H1 (cell line): ENCODE measurements at regions not wholly inside any gene's neighbourhood (a gene's known extent, or its start where the extent isn't known, plus 50 kb on each side); places are given as distances from the start of the nearest gene placed in this dataset.

Experiments used
- CTCF ChIA-PET: fragments of 300-600 bp; sonication (Branson Sonifier 250); formaldehyde crosslinking; loops from one replicate; lab custom pipeline; 2021; ENCODE audit not compliant: partially characterized antibody; lab: Charles Lee
- POLR2A ChIA-PET: fragments of 300-600 bp; sonication (Branson Sonifier 250); formaldehyde crosslinking; loops from one replicate; lab custom pipeline; 2021; ENCODE audit warnings: inconsistent platforms; ENCODE audit not compliant: partially characterized antibody; lab: Charles Lee
- DNase-seq, 2 experiments: peaks; one replicate each; pipeline versions ENCODE4 v3.0.0 to v3.0.0-alpha.2; 2010 to 2022; ENCODE audit warnings: low spot score in 2 of 2, low read depth in 1 of 2, mixed read lengths in 1 of 2
- FAIRE-seq: peaks from 2 replicates; lab custom pipeline; 2011; peaks lifted over from hg19 to GRCh38; lab: Jason Lieb, UNC
- H2AFZ ChIP-seq: 2 replicates; pipeline ENCODE4 v1.8.1; 2012; ENCODE audit warnings: low read length, inconsistent platforms
- H2AK5ac ChIP-seq: 2 replicates; pipeline ENCODE4 v1.6.1; 2013; ENCODE audit warnings: low read depth, low read length
- H2BK120ac ChIP-seq: replicated peaks from 2 replicates; pipeline ENCODE3; 2013; ENCODE audit warnings: low read depth, low read length, inconsistent platforms
- H2BK12ac ChIP-seq: 2 replicates; pipeline ENCODE4 v1.6.1; 2013; ENCODE audit warnings: low read depth, low read length
- H2BK15ac ChIP-seq: 2 replicates; pipeline ENCODE4 v1.6.1; 2013; ENCODE audit warnings: low read length
- H2BK20ac ChIP-seq: 2 replicates; pipeline ENCODE4 v1.6.1; 2013; ENCODE audit warnings: low read length
- H2BK5ac ChIP-seq: 2 replicates; pipeline ENCODE4 v1.6.1; 2013; ENCODE audit warnings: low read depth, low read length
- H3K14ac ChIP-seq: 2 replicates; pipeline ENCODE4 v1.6.1; 2013; ENCODE audit warnings: inconsistent platforms; ENCODE audit not compliant: insufficient read length
- H3K18ac ChIP-seq: 2 replicates; pipeline ENCODE4 v1.6.1; 2013; ENCODE audit warnings: low read length; ENCODE audit errors: extremely low read depth
- H3K23ac ChIP-seq: 2 replicates; pipeline ENCODE4 v1.6.1; 2013; ENCODE audit warnings: inconsistent platforms; ENCODE audit not compliant: insufficient read length
- H3K23me2 ChIP-seq: 2 replicates; pipeline ENCODE4 v1.6.1; 2013; ENCODE audit warnings: low read depth, low read length
- H3K27ac ChIP-seq: 2 replicates; pipeline ENCODE4 v1.6.1; 2011; ENCODE audit warnings: low read depth, low read length, inconsistent platforms
- H3K27me3 ChIP-seq, 4 experiments: replicated peaks in 1 of 4; 1 replicate in 1 of 4; 2 replicates in 3 of 4; pipeline versions ENCODE4 v1.6.1 to v1.8.1; 2011 to 2013; ENCODE audit warnings: low read length in 3 of 4, mild to moderate bottlenecking in 3 of 4, inconsistent platforms in 2 of 4, mixed read lengths in 2 of 4, moderate library complexity in 1 of 4; ENCODE audit not compliant: control insufficient read depth in 3 of 4, insufficient read depth in 3 of 4; ENCODE audit errors: extremely low read depth in 1 of 4
- H3K36me3 ChIP-seq, 4 experiments: 2 replicates each; pipeline versions ENCODE4 v1.6.1 to v1.8.1; 2011 to 2013; ENCODE audit warnings: mild to moderate bottlenecking in 4 of 4, low read length in 3 of 4, moderate library complexity in 2 of 4, control low read depth in 1 of 4, inconsistent platforms in 1 of 4; ENCODE audit not compliant: insufficient read depth in 4 of 4, control insufficient read depth in 2 of 4
- H3K4ac ChIP-seq: replicated peaks from 2 replicates; pipeline ENCODE3; 2013; ENCODE audit warnings: low read length, low read depth, mixed read lengths, inconsistent platforms; ENCODE audit not compliant: insufficient read length
- H3K4me1 ChIP-seq, 4 experiments: replicated peaks in 1 of 4; 1 replicate in 1 of 4; 2 replicates in 3 of 4; pipeline versions ENCODE4 v1.6.1 to v1.8.1; 2011 to 2013; ENCODE audit warnings: low read length in 3 of 4, inconsistent platforms in 2 of 4, mixed read lengths in 1 of 4; ENCODE audit not compliant: insufficient read depth in 4 of 4, control insufficient read depth in 3 of 4
- H3K4me2 ChIP-seq, 2 experiments: 2 replicates each; pipeline versions ENCODE4 v1.6.1 to v1.8.1; 2011 to 2013; ENCODE audit warnings: low read depth in 2 of 2, low read length in 2 of 2, control low read depth in 1 of 2, inconsistent platforms in 1 of 2, mild to moderate bottlenecking in 1 of 2; ENCODE audit not compliant: insufficient read depth in 1 of 2
- H3K4me3 ChIP-seq, 4 experiments: fragments of 200-600, 300-600 bp in 1 of 4; sonication (generic), shearing (Covaris generic), sonication (Bioruptor Twin) in 1 of 4; 2 replicates each; pipeline versions ENCODE4 v1.5.1 to v1.8.1; 2011 to 2016; ENCODE audit warnings: low read length in 4 of 4, low read depth in 3 of 4, control low read depth in 2 of 4, inconsistent platforms in 2 of 4, mild to moderate bottlenecking in 2 of 4, mixed read lengths in 1 of 4, moderate library complexity in 1 of 4; ENCODE audit not compliant: insufficient read depth in 2 of 4; ENCODE audit errors: extremely low read depth in 1 of 4
- H3K56ac ChIP-seq: replicated peaks from 2 replicates; pipeline ENCODE3; 2013; ENCODE audit warnings: low read depth, mild to moderate bottlenecking, mixed read lengths, low read length, inconsistent platforms; ENCODE audit not compliant: insufficient read length
- H3K79me1 ChIP-seq: 2 replicates; pipeline ENCODE4 v1.6.1; 2013; ENCODE audit warnings: low read depth, low read length, control low read depth
- H3K79me2 ChIP-seq, 2 experiments: 2 replicates each; pipeline versions ENCODE4 v1.6.1 to v1.8.1; 2012 to 2013; ENCODE audit warnings: low read length in 2 of 2, mild to moderate bottlenecking in 2 of 2, inconsistent platforms in 1 of 2; ENCODE audit not compliant: insufficient read depth in 2 of 2, control insufficient read depth in 1 of 2
- H3K9ac ChIP-seq, 4 experiments: replicated peaks in 1 of 4; 1 replicate in 1 of 4; 2 replicates in 3 of 4; pipeline versions ENCODE4 v1.6.1 to v1.8.1; 2011 to 2013; ENCODE audit warnings: low read depth in 3 of 4, low read length in 3 of 4, control low read depth in 2 of 4, mild to moderate bottlenecking in 2 of 4, moderate library complexity in 2 of 4, inconsistent platforms in 1 of 4; ENCODE audit errors: extremely low read depth in 1 of 4
- H3K9me3 ChIP-seq, 2 experiments: 2 replicates each; pipeline versions ENCODE4 v1.6.1 to v1.8.1; 2012 to 2013; ENCODE audit warnings: mild to moderate bottlenecking in 2 of 2, moderate library complexity in 2 of 2, control low read depth in 1 of 2, inconsistent platforms in 1 of 2, low read depth in 1 of 2, low read length in 1 of 2, mixed read lengths in 1 of 2; ENCODE audit not compliant: insufficient read depth in 2 of 2
- H4K20me1 ChIP-seq, 2 experiments: replicated peaks in 1 of 2; 2 replicates each; pipeline versions ENCODE3 to v1.8.1; 2011 to 2013; ENCODE audit warnings: inconsistent platforms in 2 of 2, low read length in 2 of 2, mild to moderate bottlenecking in 1 of 2; ENCODE audit not compliant: insufficient read depth in 2 of 2, control insufficient read depth in 1 of 2
- H4K5ac ChIP-seq: 2 replicates; pipeline ENCODE4 v1.6.1; 2013; ENCODE audit warnings: low read length, low read depth, mixed read lengths, inconsistent platforms; ENCODE audit not compliant: insufficient read length
- H4K8ac ChIP-seq: 2 replicates; pipeline ENCODE4 v1.8.0; 2013; ENCODE audit warnings: mild to moderate bottlenecking, moderate library complexity, low read length, inconsistent platforms; ENCODE audit not compliant: insufficient read depth; ENCODE audit errors: extremely low read depth
- H4K91ac ChIP-seq: replicated peaks from 2 replicates; pipeline ENCODE3; 2013; ENCODE audit warnings: low read length, mixed read lengths, inconsistent platforms; ENCODE audit not compliant: insufficient read length
- CREB1 ChIP-seq: IDR thresholded peaks from 2 replicates; pipeline ENCODE4 v1.6.1; 2012; ENCODE audit warnings: inconsistent platforms
- CTCF ChIP-seq, 3 experiments: IDR thresholded peaks; 1 replicate in 2 of 3; 2 replicates in 1 of 3; pipeline versions ENCODE4 v1.5.1 to v1.6.1; 2011; ENCODE audit warnings: low read length in 3 of 3, mild to moderate bottlenecking in 3 of 3, inconsistent platforms in 2 of 3, low read depth in 1 of 3, moderate library complexity in 1 of 3; ENCODE audit not compliant: insufficient read depth in 1 of 3; ENCODE audit errors: control extremely low read depth in 1 of 3
- NANOG ChIP-seq: IDR thresholded peaks from 2 replicates; pipeline ENCODE4 v1.6.1; 2011; ENCODE audit warnings: low read length, low read depth, mild to moderate bottlenecking, inconsistent platforms; ENCODE audit not compliant: insufficient read depth, poor library complexity, severe bottlenecking
- SUZ12 ChIP-seq: fragments of 200-600 bp; sonication (generic); IDR thresholded peaks from 2 replicates; pipeline ENCODE4 v1.6.1; 2012; ENCODE audit warnings: mild to moderate bottlenecking, inconsistent platforms, low read length, moderate library complexity, mixed read lengths
- WGBS, 2 experiments: shearing (Covaris generic) in 1 of 2; methylation state at CpG; one replicate each; pipeline versions ENCODE4 v1.1.6 to v1.1.7; 2013 to 2015; ENCODE audit warnings: low lambda C conversion rate in 2 of 2, mixed read lengths in 2 of 2, inconsistent platforms in 1 of 2, low coverage in 1 of 2, missing lambda C conversion rate in 1 of 2; ENCODE audit not compliant: insufficient replicate concordance in 2 of 2, insufficient coverage in 1 of 2, insufficient read length in 1 of 2; ENCODE audit errors: extremely low coverage in 1 of 2, missing lambda C conversion rate in 1 of 2; 5-methylcytosine and 5-hydroxymethylcytosine counted together

GRCh38 chr1:163574119-163574518 lies 252.4 kb downstream of the NUF2 start:
- Histone ChIP-seq H3K23ac (no peak overlapping the region), H2BK5ac (no peak overlapping the region), H3K79me1 (no peaks in the 10 kb centered on the region), H3K56ac (no peak overlapping the region), H3K9ac (no peak overlapping the region), H3K18ac (no peak overlapping the region), H3K27me3 (no peaks in the 10 kb centered on the region), H3K27ac (no peak overlapping the region), H3K23me2 (no peaks in the 10 kb centered on the region), H4K20me1 (no peaks in the 10 kb centered on the region), H3K14ac (no peak overlapping the region), H3K36me3 (no peaks in the 10 kb centered on the region), H3K4me3 (no peak overlapping the region), H2BK15ac (no peak overlapping the region), H4K8ac (no peak overlapping the region), H3K9me3 (no peaks in the 10 kb centered on the region), H2AK5ac (no peak overlapping the region), H2BK20ac (no peak overlapping the region), H3K4me2 (no peak overlapping the region), H2BK12ac (no peak overlapping the region), H3K79me2 (no peaks in the 10 kb centered on the region), H4K91ac (no peak overlapping the region), H2AFZ (no peak overlapping the region), H3K4ac (no peak overlapping the region), H4K5ac (no peak overlapping the region), H2BK120ac (no peak overlapping the region), H3K4me1 (no peaks in the 10 kb centered on the region)
- ChIA-PET POLR2A (no interaction called here), CTCF (no interaction called here)
- FAIRE-seq: no peak
- DNase-seq: no peak
- 93% methylated on average over 6 of the region's 6 CpGs; no CpG with 5 or more reads in 1 of the 2 experiments for WGBS, 2 experiments
- TF ChIP-seq CREB1 (no peak), SUZ12 (no peak), NANOG (no peak), CTCF (IDR thresholded peaks at IDR 0.05; ENCODE audit: control extremely low read depth in 1 of 3, insufficient read depth in 1 of 3, low read depth in 1 of 3, low read length in 3 of 3) (no peak)
